ENCODE measurements at regions not wholly inside any gene's neighbourhood (a gene's known extent, or its start where the extent isn't known, plus 50 kb on each side); places are given as distances from the start of the nearest gene placed in this dataset.

DNA sequence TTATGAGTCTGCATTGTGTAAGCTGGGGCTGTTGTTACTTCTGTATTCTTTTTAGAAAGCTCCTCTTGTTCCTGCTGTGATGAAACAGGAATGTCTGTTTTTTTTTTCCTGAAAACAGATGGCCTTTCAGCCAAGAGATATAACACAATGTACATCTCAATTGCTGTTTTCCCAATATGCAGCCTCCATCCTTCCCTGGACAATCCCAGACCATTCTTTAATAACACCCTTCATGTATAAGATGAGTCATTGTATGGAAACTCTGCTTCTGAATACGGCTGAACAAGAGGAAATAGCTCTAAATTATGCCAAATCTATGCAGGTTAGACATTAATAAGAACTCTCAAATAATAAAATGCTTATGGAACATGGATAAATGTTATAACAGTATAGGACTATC lies 60.2 kb upstream of the LRRC4C start:
- Histone ChIP-seq H3K18ac (ENCODE audit: low read length) (no peak overlapping the region), H2BK5ac (ENCODE audit: low read length) (no peak overlapping the region), H3K4me1 (ENCODE audit: control insufficient read depth, low read depth, low read length) (peaks cover 7% of the 10 kb centered on the region), H3K9ac (ENCODE audit: low read length) (no peak overlapping the region), H3K4ac (ENCODE audit: low read depth, low read length) (no peak overlapping the region), H3K36me3 (ENCODE audit: control insufficient read depth, insufficient read depth, low read length) (no peaks in the 10 kb centered on the region), H3K4me3 (ENCODE audit: low read length) (no peak overlapping the region), H4K5ac (ENCODE audit: low read length) (no peak overlapping the region), H2BK120ac (ENCODE audit: low read depth, low read length) (no peak overlapping the region), H3K56ac (ENCODE audit: low read length) (no peak overlapping the region), H3K79me2 (ENCODE audit: control insufficient read depth, insufficient read depth, low read length) (no peaks in the 10 kb centered on the region), H3K27ac (ENCODE audit: low read depth, low read length) (no peak overlapping the region), H3K79me1 (ENCODE audit: low read length) (no peaks in the 10 kb centered on the region), H3K27me3 (ENCODE audit: insufficient read depth, low read length, poor library complexity) (no peaks in the 10 kb centered on the region), H4K8ac (ENCODE audit: low read depth, low read length) (no peak overlapping the region), H3K4me2 (ENCODE audit: low read length) (no peak overlapping the region), H3K23ac (ENCODE audit: low read length) (no peak overlapping the region), H2BK15ac (replicated peaks; ENCODE audit: low read depth) (no peak overlapping the region), H2AK5ac (ENCODE audit: low read length) (no peak overlapping the region)
- WGBS (ENCODE audit: extremely low coverage, insufficient coverage, low lambda C conversion rate): no CpG with 5 or more reads among the region's 1 CpG
- DNase-seq: no peak

DNA sequence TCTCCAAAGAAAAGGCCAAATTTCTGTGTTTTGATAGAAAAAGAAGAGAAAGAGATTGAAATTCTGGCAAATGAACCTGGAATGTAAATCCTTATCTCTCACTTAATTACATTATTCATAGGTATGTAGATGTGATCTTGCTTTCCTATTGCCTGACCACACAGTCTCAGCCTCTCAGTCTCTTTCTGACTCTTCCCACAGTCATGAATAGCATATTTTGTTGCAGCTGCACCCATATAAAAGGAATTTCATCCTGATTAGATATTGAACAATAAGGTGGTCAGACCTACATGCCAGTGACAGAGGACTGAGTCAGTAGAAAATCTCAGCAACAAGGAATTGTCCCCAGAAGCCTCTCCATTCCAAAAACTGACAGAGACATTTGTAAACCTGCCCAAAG lies 62.9 kb upstream of the LRRC4C start:
- Histone ChIP-seq H3K79me1 (ENCODE audit: low read length) (no peaks in the 10 kb centered on the region), H3K18ac (ENCODE audit: low read length) (no peak overlapping the region), H4K8ac (ENCODE audit: low read depth, low read length) (no peak overlapping the region), H2BK15ac (replicated peaks; ENCODE audit: low read depth) (no peak overlapping the region), H3K56ac (ENCODE audit: low read length) (no peak overlapping the region), H3K27ac (ENCODE audit: low read depth, low read length) (no peak overlapping the region), H3K4ac (ENCODE audit: low read depth, low read length) (peak overlapping the region; percentile 59), H2BK120ac (ENCODE audit: low read depth, low read length) (no peak overlapping the region), H3K4me2 (ENCODE audit: low read length) (no peak overlapping the region), H3K4me1 (ENCODE audit: control insufficient read depth, low read depth, low read length) (peaks cover 7% of the 10 kb centered on the region), H3K27me3 (ENCODE audit: insufficient read depth, low read length, poor library complexity) (no peaks in the 10 kb centered on the region), H3K36me3 (ENCODE audit: control insufficient read depth, insufficient read depth, low read length) (no peaks in the 10 kb centered on the region), H2BK5ac (ENCODE audit: low read length) (no peak overlapping the region), H2AK5ac (ENCODE audit: low read length) (no peak overlapping the region), H3K79me2 (ENCODE audit: control insufficient read depth, insufficient read depth, low read length) (no peaks in the 10 kb centered on the region), H3K23ac (ENCODE audit: low read length) (no peak overlapping the region), H3K4me3 (ENCODE audit: low read length) (no peak overlapping the region), H3K9ac (ENCODE audit: low read length) (no peak overlapping the region), H4K5ac (ENCODE audit: low read length) (no peak overlapping the region)
- DNase-seq: peak; percentile 56

DNA sequence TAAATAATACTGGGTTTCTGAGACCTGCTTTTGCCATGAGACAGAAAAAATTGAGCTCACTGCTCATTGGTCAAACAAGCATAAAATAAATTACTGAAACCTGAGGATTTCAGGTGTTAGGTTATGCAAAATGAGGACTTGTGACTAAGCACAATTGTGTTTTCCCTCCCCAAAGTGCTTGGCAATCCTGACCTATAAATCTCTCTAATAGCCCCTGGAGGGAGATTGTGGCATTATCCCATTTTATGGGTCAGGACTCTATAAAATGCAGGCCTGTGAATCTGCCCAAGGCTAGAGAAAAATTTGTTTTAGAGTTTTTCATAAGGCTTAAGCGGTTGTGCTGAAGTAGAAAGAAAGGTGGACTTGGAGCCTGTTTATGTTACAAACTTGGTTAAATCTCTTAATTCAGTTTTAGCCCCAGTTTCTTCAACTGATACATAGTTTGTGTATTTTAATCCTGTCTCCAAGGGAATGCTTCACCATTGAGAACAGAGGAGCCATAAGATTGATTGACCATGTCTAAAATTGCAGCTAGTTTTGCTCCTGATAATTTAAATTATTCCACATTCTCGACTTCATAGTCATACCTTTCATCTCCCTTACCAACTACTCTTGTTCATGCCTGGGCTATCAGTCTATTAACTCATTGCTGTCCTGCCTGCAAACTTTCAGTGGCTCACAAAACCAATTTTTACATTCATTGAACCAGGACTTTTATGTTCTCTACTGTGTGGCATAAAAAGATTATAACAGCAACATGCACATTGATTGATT lies 63.6 kb upstream of the LRRC4C start:
- H3K23ac ChIP-seq (ENCODE audit: low read length): no peak overlapping the region
- no peak overlapping the region for H4K8ac ChIP-seq (ENCODE audit: low read depth, low read length)
- no CpG with 5 or more reads among the region's 2 CpGs for WGBS (ENCODE audit: extremely low coverage, insufficient coverage, low lambda C conversion rate)
- no peak overlapping the region for H2BK15ac ChIP-seq (replicated peaks; ENCODE audit: low read depth)
- H2BK5ac ChIP-seq (ENCODE audit: low read length): no peak overlapping the region
- H3K4me2 ChIP-seq (ENCODE audit: low read length): no peak overlapping the region
- no peak overlapping the region for H3K56ac ChIP-seq (ENCODE audit: low read length)
- H3K18ac ChIP-seq (ENCODE audit: low read length): peak overlapping the region; percentile 51
- no peaks in the 10 kb centered on the region for H3K79me1 ChIP-seq (ENCODE audit: low read length)
- peak; percentile 75 for DNase-seq
- no peaks in the 10 kb centered on the region for H3K36me3 ChIP-seq (ENCODE audit: control insufficient read depth, insufficient read depth, low read length)
- no peak overlapping the region for H3K4me3 ChIP-seq (ENCODE audit: low read length)
- H3K9ac ChIP-seq (ENCODE audit: low read length): no peak overlapping the region
- H3K4ac ChIP-seq (ENCODE audit: low read depth, low read length): no peak overlapping the region
- H2BK120ac ChIP-seq (ENCODE audit: low read depth, low read length): no peak overlapping the region
- H3K27ac ChIP-seq (ENCODE audit: low read depth, low read length): no peak overlapping the region
- peaks cover 7% of the 10 kb centered on the region for H3K4me1 ChIP-seq (ENCODE audit: control insufficient read depth, low read depth, low read length)
- H3K27me3 ChIP-seq (ENCODE audit: insufficient read depth, low read length, poor library complexity): no peaks in the 10 kb centered on the region
- no peak overlapping the region for H2AK5ac ChIP-seq (ENCODE audit: low read length)
- H3K79me2 ChIP-seq (ENCODE audit: control insufficient read depth, insufficient read depth, low read length): no peaks in the 10 kb centered on the region
- H4K5ac ChIP-seq (ENCODE audit: low read length): no peak overlapping the region

DNA sequence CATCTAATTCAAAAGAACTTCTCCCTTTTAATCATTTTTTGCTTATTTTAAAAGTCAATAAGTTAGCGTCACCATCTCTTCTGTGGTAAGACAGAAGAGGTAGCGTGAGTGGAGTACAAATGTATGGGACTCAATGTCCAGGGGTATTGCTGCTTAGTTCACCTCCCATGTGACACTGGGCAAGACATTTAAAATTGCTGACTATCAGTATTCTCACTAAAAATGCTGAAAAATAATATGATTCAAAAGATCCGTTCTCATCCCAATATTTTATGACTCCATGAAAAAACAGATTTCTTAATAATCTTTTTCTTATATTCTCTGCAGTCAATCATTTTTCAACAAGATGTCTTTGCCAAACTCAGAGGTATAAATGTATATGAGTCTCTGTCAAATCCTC lies 68.1 kb upstream of the LRRC4C start:
- Histone ChIP-seq H3K9ac (ENCODE audit: low read length) (no peak overlapping the region), H3K56ac (ENCODE audit: low read length) (no peak overlapping the region), H2BK15ac (replicated peaks; ENCODE audit: low read depth) (no peak overlapping the region), H3K4me1 (ENCODE audit: control insufficient read depth, low read depth, low read length) (peaks cover 5% of the 10 kb centered on the region), H3K27ac (ENCODE audit: low read depth, low read length) (no peak overlapping the region), H4K5ac (ENCODE audit: low read length) (no peak overlapping the region), H3K27me3 (ENCODE audit: insufficient read depth, low read length, poor library complexity) (no peaks in the 10 kb centered on the region), H3K36me3 (ENCODE audit: control insufficient read depth, insufficient read depth, low read length) (no peaks in the 10 kb centered on the region), H2BK5ac (ENCODE audit: low read length) (no peak overlapping the region), H3K4me2 (ENCODE audit: low read length) (no peak overlapping the region), H2BK120ac (ENCODE audit: low read depth, low read length) (no peak overlapping the region), H3K4ac (ENCODE audit: low read depth, low read length) (no peak overlapping the region), H3K79me2 (ENCODE audit: control insufficient read depth, insufficient read depth, low read length) (no peaks in the 10 kb centered on the region), H4K8ac (ENCODE audit: low read depth, low read length) (no peak overlapping the region), H3K79me1 (ENCODE audit: low read length) (no peaks in the 10 kb centered on the region), H3K23ac (ENCODE audit: low read length) (no peak overlapping the region), H2AK5ac (ENCODE audit: low read length) (no peak overlapping the region), H3K4me3 (ENCODE audit: low read length) (no peak overlapping the region), H3K18ac (ENCODE audit: low read length) (no peak overlapping the region)
- WGBS (ENCODE audit: extremely low coverage, insufficient coverage, low lambda C conversion rate): no CpG with 5 or more reads among the region's 3 CpGs
- no peak for DNase-seq

DNA sequence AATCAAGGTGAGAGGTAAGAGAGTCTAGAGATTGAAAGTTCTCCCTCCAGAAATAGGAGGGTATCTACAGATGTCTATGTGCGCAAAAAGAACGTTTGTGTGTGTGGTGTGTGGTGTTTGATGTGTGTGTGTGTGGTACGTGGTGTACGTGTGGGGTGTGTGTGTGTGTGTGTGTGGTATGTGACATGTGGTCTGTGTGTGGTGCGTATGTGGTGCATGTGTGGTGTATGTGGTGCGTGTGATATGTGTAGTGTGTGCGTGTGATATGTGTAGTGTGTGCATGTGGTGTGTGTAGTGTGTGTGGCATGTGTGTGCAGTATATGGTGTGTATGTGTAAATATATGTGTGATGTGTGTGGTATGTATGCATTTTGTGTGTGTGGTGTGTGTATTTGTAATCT lies 73.0 kb upstream of the LRRC4C start:
- H2BK120ac ChIP-seq (ENCODE audit: low read depth, low read length): no peak overlapping the region
- no peak overlapping the region for H3K4me3 ChIP-seq (ENCODE audit: low read length)
- H3K79me2 ChIP-seq (ENCODE audit: control insufficient read depth, insufficient read depth, low read length): no peaks in the 10 kb centered on the region
- H4K8ac ChIP-seq (ENCODE audit: low read depth, low read length): no peak overlapping the region
- no peaks in the 10 kb centered on the region for H3K79me1 ChIP-seq (ENCODE audit: low read length)
- H3K4me1 ChIP-seq (ENCODE audit: control insufficient read depth, low read depth, low read length): no peaks in the 10 kb centered on the region
- H3K56ac ChIP-seq (ENCODE audit: low read length): no peak overlapping the region
- no peaks in the 10 kb centered on the region for H3K36me3 ChIP-seq (ENCODE audit: control insufficient read depth, insufficient read depth, low read length)
- H2BK5ac ChIP-seq (ENCODE audit: low read length): no peak overlapping the region
- no peak overlapping the region for H2BK15ac ChIP-seq (replicated peaks; ENCODE audit: low read depth)
- no peak for DNase-seq
- WGBS (ENCODE audit: extremely low coverage, insufficient coverage, low lambda C conversion rate): 100% methylated on average over 5 of the region's 7 CpGs
- no peak overlapping the region for H3K27ac ChIP-seq (ENCODE audit: low read depth, low read length)
- no peak overlapping the region for H3K23ac ChIP-seq (ENCODE audit: low read length)
- no peak overlapping the region for H3K18ac ChIP-seq (ENCODE audit: low read length)
- H2AK5ac ChIP-seq (ENCODE audit: low read length): no peak overlapping the region
- H3K4ac ChIP-seq (ENCODE audit: low read depth, low read length): no peak overlapping the region
- no peak overlapping the region for H4K5ac ChIP-seq (ENCODE audit: low read length)
- no peaks in the 10 kb centered on the region for H3K27me3 ChIP-seq (ENCODE audit: insufficient read depth, low read length, poor library complexity)
- no peak overlapping the region for H3K4me2 ChIP-seq (ENCODE audit: low read length)
- H3K9ac ChIP-seq (ENCODE audit: low read length): no peak overlapping the region

DNA sequence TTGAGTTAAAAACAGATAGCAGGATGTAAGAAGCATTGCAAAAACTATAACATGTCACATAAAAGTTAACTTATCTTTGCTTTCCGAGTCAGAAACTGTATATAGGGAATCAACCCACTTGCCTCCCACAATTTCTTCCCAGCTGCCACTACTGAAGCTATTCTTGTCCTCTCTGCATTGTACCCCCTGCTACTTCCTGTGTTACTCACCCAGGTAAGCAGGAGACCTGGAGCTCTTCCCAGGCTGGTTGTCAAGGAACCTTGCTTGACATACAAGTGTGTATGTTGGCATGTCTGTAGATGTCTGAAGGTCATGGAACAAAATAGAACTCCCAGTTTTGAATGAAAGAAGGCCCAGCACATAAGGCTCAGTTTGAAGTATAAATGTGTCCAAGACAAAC lies 74.3 kb upstream of the LRRC4C start:
- Histone ChIP-seq H2BK5ac (ENCODE audit: low read length) (no peak overlapping the region), H3K23ac (ENCODE audit: low read length) (no peak overlapping the region), H3K56ac (ENCODE audit: low read length) (no peak overlapping the region), H2BK15ac (replicated peaks; ENCODE audit: low read depth) (no peak overlapping the region), H3K18ac (ENCODE audit: low read length) (no peak overlapping the region), H2AK5ac (ENCODE audit: low read length) (no peak overlapping the region), H3K79me1 (ENCODE audit: low read length) (no peaks in the 10 kb centered on the region), H3K79me2 (ENCODE audit: control insufficient read depth, insufficient read depth, low read length) (no peaks in the 10 kb centered on the region), H3K4ac (ENCODE audit: low read depth, low read length) (no peak overlapping the region), H3K27ac (ENCODE audit: low read depth, low read length) (no peak overlapping the region), H3K36me3 (ENCODE audit: control insufficient read depth, insufficient read depth, low read length) (no peaks in the 10 kb centered on the region), H3K9ac (ENCODE audit: low read length) (no peak overlapping the region), H4K5ac (ENCODE audit: low read length) (no peak overlapping the region), H3K27me3 (ENCODE audit: insufficient read depth, low read length, poor library complexity) (no peaks in the 10 kb centered on the region), H3K4me2 (ENCODE audit: low read length) (no peak overlapping the region), H4K8ac (ENCODE audit: low read depth, low read length) (no peak overlapping the region), H3K4me1 (ENCODE audit: control insufficient read depth, low read depth, low read length) (no peaks in the 10 kb centered on the region), H3K4me3 (ENCODE audit: low read length) (no peak overlapping the region), H2BK120ac (ENCODE audit: low read depth, low read length) (no peak overlapping the region)
- no peak for DNase-seq
- no CpG with 5 or more reads among the region's 1 CpG for WGBS (ENCODE audit: extremely low coverage, insufficient coverage, low lambda C conversion rate)
